Neural cell (in vitro differentiated cells): ENCODE measurements at regions not wholly inside any gene's neighbourhood (a gene's known extent, or its start where the extent isn't known, plus 50 kb on each side); places are given as distances from the start of the nearest gene placed in this dataset.

Experiments used
- H2AFZ ChIP-seq: fragments of 200-600, 300-800 bp; sonication (generic), shearing (Covaris generic); 2 replicates; pipeline ENCODE4 v1.6.0; 2014; ENCODE audit warnings: low read depth, mild to moderate bottlenecking, antibody characterized with exemption, low read length, moderate library complexity
- H3F3A ChIP-seq: fragments of 200-600 bp; shearing (Covaris generic); 2 replicates; pipeline ENCODE4 v1.6.1; 2016; ENCODE audit warnings: mild to moderate bottlenecking, moderate library complexity, mixed read lengths, antibody characterized with exemption, low read length; ENCODE audit not compliant: insufficient read depth, poor library complexity, severe bottlenecking
- H3K27ac ChIP-seq: fragments of 200-600, 300-800 bp; sonication (generic), shearing (Covaris generic); 2 replicates; pipeline ENCODE4 v1.5.1; 2014; ENCODE audit warnings: mild to moderate bottlenecking, low read length, moderate library complexity
- H3K27me3 ChIP-seq: fragments of 300-800, 200-600 bp; sonication (generic), shearing (Covaris generic); 2 replicates; pipeline ENCODE4 v1.6.0; 2014; ENCODE audit warnings: mild to moderate bottlenecking, low read depth, low read length, moderate library complexity; ENCODE audit not compliant: insufficient read depth
- H3K36me3 ChIP-seq: fragments of 300-800, 200-600 bp; sonication (generic), shearing (Covaris generic); 2 replicates; pipeline ENCODE4 v1.5.1; 2014; ENCODE audit warnings: mild to moderate bottlenecking, antibody characterized with exemption, low read length, moderate library complexity; ENCODE audit not compliant: insufficient read depth
- H3K4me2 ChIP-seq: fragments of 300-800, 200-600 bp; sonication (generic), shearing (Covaris generic); 2 replicates; pipeline ENCODE4 v1.6.0; 2014; ENCODE audit warnings: mild to moderate bottlenecking, low read length
- H3K4me3 ChIP-seq: fragments of 300-800, 200-600 bp; sonication (generic), shearing (Covaris generic); 2 replicates; pipeline ENCODE4 v1.5.1; 2014; ENCODE audit warnings: mild to moderate bottlenecking, low read length, moderate library complexity
- H3K79me2 ChIP-seq: fragments of 200-600 bp; shearing (Covaris generic); replicated peaks from 2 replicates; pipeline ENCODE4 v1.6.0; 2014; ENCODE audit warnings: mild to moderate bottlenecking, low read length, moderate library complexity; ENCODE audit not compliant: insufficient read depth
- H3K9ac ChIP-seq: fragments of 300-800, 200-600 bp; sonication (generic), shearing (Covaris generic); 2 replicates; pipeline ENCODE4 v1.6.1; 2016; ENCODE audit warnings: mild to moderate bottlenecking, low read length, mixed read lengths
- H3K9me2 ChIP-seq: fragments of 200-600 bp; shearing (Covaris generic); 2 replicates; pipeline ENCODE4 v1.6.1; 2016; ENCODE audit warnings: mild to moderate bottlenecking, low read length, mixed read lengths; ENCODE audit not compliant: insufficient read depth
- H3K9me3 ChIP-seq: fragments of 200-600, 300-800 bp; sonication (generic), shearing (Covaris generic); 2 replicates; pipeline ENCODE4 v1.6.1; 2016; ENCODE audit warnings: mild to moderate bottlenecking, mixed run types, low read length, moderate library complexity, mixed read lengths
- H4K20me1 ChIP-seq: fragments of 200-600 bp; shearing (Covaris generic); 2 replicates; pipeline ENCODE4 v1.6.1; 2016; ENCODE audit warnings: mild to moderate bottlenecking, mixed run types; ENCODE audit not compliant: insufficient read depth
- CTCF ChIP-seq: fragments of 450-650 bp; IDR thresholded peaks from 2 replicates; pipeline ENCODE4 v1.5.1; 2014; ENCODE audit warnings: antibody characterized with exemption, mild to moderate bottlenecking, moderate library complexity; ENCODE audit not compliant: poor library complexity, severe bottlenecking
- EP300 ChIP-seq: fragments of 450-650 bp; conservative IDR thresholded peaks from 2 replicates; pipeline ENCODE4 v1.6.1; 2014; ENCODE audit warnings: antibody characterized with exemption, mild to moderate bottlenecking, moderate library complexity; ENCODE audit not compliant: poor library complexity, severe bottlenecking
- EZH2 ChIP-seq: fragments of 200-600, 300-800 bp; shearing (Covaris generic), sonication (generic); IDR thresholded peaks from 2 replicates; pipeline ENCODE4 v1.6.1; 2014; ENCODE audit warnings: antibody characterized with exemption, low read length, borderline replicate concordance, mild to moderate bottlenecking; ENCODE audit not compliant: insufficient read depth, poor library complexity, severe bottlenecking
- MXI1 ChIP-seq: fragments of 450-650 bp; conservative IDR thresholded peaks from 2 replicates; pipeline ENCODE4 v1.6.1; 2014; ENCODE audit warnings: antibody characterized with exemption, mild to moderate bottlenecking; ENCODE audit not compliant: poor library complexity, severe bottlenecking
- POLR2AphosphoS5 ChIP-seq: IDR thresholded peaks from 2 replicates; pipeline ENCODE4 v1.6.1; 2012
- RAD21 ChIP-seq: fragments of 450-650 bp; conservative IDR thresholded peaks from 2 replicates; pipeline ENCODE4 v1.6.1; 2014; ENCODE audit warnings: antibody characterized with exemption, mild to moderate bottlenecking, moderate library complexity
- REST ChIP-seq: IDR thresholded peaks from 2 replicates; pipeline ENCODE4 v1.6.1; 2012; ENCODE audit warnings: borderline replicate concordance
- SMC3 ChIP-seq: fragments of 450-650 bp; conservative IDR thresholded peaks from 2 replicates; pipeline ENCODE4 v1.6.1; 2014; ENCODE audit warnings: antibody characterized with exemption, mild to moderate bottlenecking, moderate library complexity; ENCODE audit not compliant: poor library complexity
- TAF1 ChIP-seq: IDR thresholded peaks from 2 replicates; pipeline ENCODE4 v1.6.1; 2012; ENCODE audit warnings: low read depth

GRCh38 chr2:12867631-12868287, 151.0 kb downstream of the TRIB2 start:
- H3F3A ChIP-seq: no peaks in the 10 kb centered on the region
- H3K79me2 ChIP-seq: no peaks in the 10 kb centered on the region
- H3K36me3 ChIP-seq: no peaks in the 10 kb centered on the region
- H3K27ac ChIP-seq: no peak overlapping the region
- no peaks in the 10 kb centered on the region for H4K20me1 ChIP-seq
- H3K27me3 ChIP-seq: no peaks in the 10 kb centered on the region
- H3K4me3 ChIP-seq: no peak overlapping the region
- no peaks in the 10 kb centered on the region for H3K9me3 ChIP-seq
- TF ChIP-seq EZH2: no peak
- no peak for TF ChIP-seq REST
- TF ChIP-seq RAD21: no peak
- no peak for TF ChIP-seq POLR2AphosphoS5
- TF ChIP-seq CTCF: no peak
- no peak for TF ChIP-seq MXI1
- no peak for TF ChIP-seq EP300
- TF ChIP-seq TAF1: no peak
- TF ChIP-seq SMC3: no peak
- no peak overlapping the region for H3K4me2 ChIP-seq
- H3K9ac ChIP-seq: no peak overlapping the region
- no peak overlapping the region for H2AFZ ChIP-seq
- H3K9me2 ChIP-seq: no peaks in the 10 kb centered on the region

- Histone ChIP-seq H3K27ac (no peak overlapping the region), H3K4me3 (no peak overlapping the region), H4K20me1 (no peaks in the 10 kb centered on the region), H3K9me2 (no peaks in the 10 kb centered on the region), H3K79me2 (no peaks in the 10 kb centered on the region), H3K9ac (no peak overlapping the region), H3F3A (no peaks in the 10 kb centered on the region), H3K9me3 (no peaks in the 10 kb centered on the region), H3K36me3 (no peaks in the 10 kb centered on the region), H3K4me2 (no peak overlapping the region), H3K27me3 (no peaks in the 10 kb centered on the region), H2AFZ (no peak overlapping the region)
- TF ChIP-seq TAF1 (no peak), MXI1 (no peak), CTCF (no peak), EZH2 (no peak), RAD21 (no peak)
These were observed 154.0 kb downstream of the TRIB2 start for GRCh38 chr2:12870692-12871091.
